ENCODE measurements at regions not wholly inside any gene's neighbourhood (a gene's known extent, or its start where the extent isn't known, plus 50 kb on each side); places are given as distances from the start of the nearest gene placed in this dataset.
"Not testable (repeated sequence)": the region's sequence is repeated elsewhere in the genome, so short reads cannot be mapped to it uniquely, and the experiment has no call there.

- no peak for TF ChIP-seq ESRRG (CRISPR knock-in tag; IDR thresholded peaks at IDR 0.05)
- TF ChIP-seq CSDC2 (CRISPR knock-in tag; IDR thresholded peaks at IDR 0.05) = no peak
- TF ChIP-seq, protein P1, sequence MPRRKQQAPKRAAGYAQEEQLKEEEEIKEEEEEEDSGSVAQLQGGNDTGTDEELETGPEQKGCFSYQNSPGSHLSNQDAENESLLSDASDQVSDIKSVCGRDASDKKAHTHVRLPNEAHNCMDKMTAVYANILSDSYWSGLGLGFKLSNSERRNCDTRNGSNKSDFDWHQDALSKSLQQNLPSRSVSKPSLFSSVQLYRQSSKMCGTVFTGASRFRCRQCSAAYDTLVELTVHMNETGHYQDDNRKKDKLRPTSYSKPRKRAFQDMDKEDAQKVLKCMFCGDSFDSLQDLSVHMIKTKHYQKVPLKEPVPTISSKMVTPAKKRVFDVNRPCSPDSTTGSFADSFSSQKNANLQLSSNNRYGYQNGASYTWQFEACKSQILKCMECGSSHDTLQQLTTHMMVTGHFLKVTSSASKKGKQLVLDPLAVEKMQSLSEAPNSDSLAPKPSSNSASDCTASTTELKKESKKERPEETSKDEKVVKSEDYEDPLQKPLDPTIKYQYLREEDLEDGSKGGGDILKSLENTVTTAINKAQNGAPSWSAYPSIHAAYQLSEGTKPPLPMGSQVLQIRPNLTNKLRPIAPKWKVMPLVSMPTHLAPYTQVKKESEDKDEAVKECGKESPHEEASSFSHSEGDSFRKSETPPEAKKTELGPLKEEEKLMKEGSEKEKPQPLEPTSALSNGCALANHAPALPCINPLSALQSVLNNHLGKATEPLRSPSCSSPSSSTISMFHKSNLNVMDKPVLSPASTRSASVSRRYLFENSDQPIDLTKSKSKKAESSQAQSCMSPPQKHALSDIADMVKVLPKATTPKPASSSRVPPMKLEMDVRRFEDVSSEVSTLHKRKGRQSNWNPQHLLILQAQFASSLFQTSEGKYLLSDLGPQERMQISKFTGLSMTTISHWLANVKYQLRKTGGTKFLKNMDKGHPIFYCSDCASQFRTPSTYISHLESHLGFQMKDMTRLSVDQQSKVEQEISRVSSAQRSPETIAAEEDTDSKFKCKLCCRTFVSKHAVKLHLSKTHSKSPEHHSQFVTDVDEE (CRISPR knock-in tag; IDR thresholded peaks at IDR 0.05) = no peak
- TF ChIP-seq SNAI2 (CRISPR knock-in tag; IDR thresholded peaks at IDR 0.05) = no peak
- no peak for TF ChIP-seq ZNF565 (CRISPR knock-in tag; conservative IDR thresholded peaks at IDR 0.05; ENCODE audit: low read depth)
- TF ChIP-seq BACH2 (CRISPR knock-in tag; IDR thresholded peaks at IDR 0.05; ENCODE audit: borderline replicate concordance) = no peak
- no peak for TF ChIP-seq RARB (CRISPR knock-in tag; IDR thresholded peaks at IDR 0.05)
- TF ChIP-seq TCF4 (CRISPR knock-in tag; IDR thresholded peaks at IDR 0.05; ENCODE audit: borderline replicate concordance) = no peak
- no peak for ATAC-seq
These were observed 63.8 kb upstream of the SEC11C start for GRCh38 chr18:59075923-59076322.

- TF ChIP-seq, protein P1 (CRISPR knock-in tag; IDR thresholded peaks at IDR 0.05) = no peak
- TF ChIP-seq TOX (CRISPR knock-in tag; IDR thresholded peaks at IDR 0.05; ENCODE audit: borderline replicate concordance) = no peak
- no peak for TF ChIP-seq ZNF565 (CRISPR knock-in tag; conservative IDR thresholded peaks at IDR 0.05; ENCODE audit: low read depth)
- TF ChIP-seq, protein P2, sequence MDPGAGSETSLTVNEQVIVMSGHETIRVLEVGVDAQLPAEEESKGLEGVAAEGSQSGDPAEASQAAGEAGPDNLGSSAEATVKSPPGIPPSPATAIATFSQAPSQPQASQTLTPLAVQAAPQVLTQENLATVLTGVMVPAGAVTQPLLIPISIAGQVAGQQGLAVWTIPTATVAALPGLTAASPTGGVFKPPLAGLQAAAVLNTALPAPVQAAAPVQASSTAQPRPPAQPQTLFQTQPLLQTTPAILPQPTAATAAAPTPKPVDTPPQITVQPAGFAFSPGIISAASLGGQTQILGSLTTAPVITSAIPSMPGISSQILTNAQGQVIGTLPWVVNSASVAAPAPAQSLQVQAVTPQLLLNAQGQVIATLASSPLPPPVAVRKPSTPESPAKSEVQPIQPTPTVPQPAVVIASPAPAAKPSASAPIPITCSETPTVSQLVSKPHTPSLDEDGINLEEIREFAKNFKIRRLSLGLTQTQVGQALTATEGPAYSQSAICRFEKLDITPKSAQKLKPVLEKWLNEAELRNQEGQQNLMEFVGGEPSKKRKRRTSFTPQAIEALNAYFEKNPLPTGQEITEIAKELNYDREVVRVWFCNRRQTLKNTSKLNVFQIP (CRISPR knock-in tag; IDR thresholded peaks at IDR 0.05; ENCODE audit: borderline replicate concordance, low read depth) = no peak
- no peak for TF ChIP-seq BACH2 (CRISPR knock-in tag; IDR thresholded peaks at IDR 0.05; ENCODE audit: borderline replicate concordance)
- TF ChIP-seq, protein P3, sequence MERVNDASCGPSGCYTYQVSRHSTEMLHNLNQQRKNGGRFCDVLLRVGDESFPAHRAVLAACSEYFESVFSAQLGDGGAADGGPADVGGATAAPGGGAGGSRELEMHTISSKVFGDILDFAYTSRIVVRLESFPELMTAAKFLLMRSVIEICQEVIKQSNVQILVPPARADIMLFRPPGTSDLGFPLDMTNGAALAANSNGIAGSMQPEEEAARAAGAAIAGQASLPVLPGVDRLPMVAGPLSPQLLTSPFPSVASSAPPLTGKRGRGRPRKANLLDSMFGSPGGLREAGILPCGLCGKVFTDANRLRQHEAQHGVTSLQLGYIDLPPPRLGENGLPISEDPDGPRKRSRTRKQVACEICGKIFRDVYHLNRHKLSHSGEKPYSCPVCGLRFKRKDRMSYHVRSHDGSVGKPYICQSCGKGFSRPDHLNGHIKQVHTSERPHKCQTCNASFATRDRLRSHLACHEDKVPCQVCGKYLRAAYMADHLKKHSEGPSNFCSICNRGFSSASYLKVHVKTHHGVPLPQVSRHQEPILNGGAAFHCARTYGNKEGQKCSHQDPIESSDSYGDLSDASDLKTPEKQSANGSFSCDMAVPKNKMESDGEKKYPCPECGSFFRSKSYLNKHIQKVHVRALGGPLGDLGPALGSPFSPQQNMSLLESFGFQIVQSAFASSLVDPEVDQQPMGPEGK (CRISPR knock-in tag; IDR thresholded peaks at IDR 0.05; ENCODE audit: borderline replicate concordance) = no peak
- no peak for TF ChIP-seq RARB (CRISPR knock-in tag; IDR thresholded peaks at IDR 0.05)
- no peak for TF ChIP-seq ISL1 (CRISPR knock-in tag; IDR thresholded peaks at IDR 0.05)
- no peak for TF ChIP-seq ZNF70 (CRISPR knock-in tag; IDR thresholded peaks at IDR 0.05)
- no peak for TF ChIP-seq GLIS3 (CRISPR knock-in tag; IDR thresholded peaks at IDR 0.05)
- TF ChIP-seq ESRRG (CRISPR knock-in tag; IDR thresholded peaks at IDR 0.05) = no peak
- TF ChIP-seq ZFP3 (CRISPR knock-in tag; IDR thresholded peaks at IDR 0.05) = no peak
- no peak for TF ChIP-seq CREB5 (CRISPR knock-in tag; IDR thresholded peaks at IDR 0.05; ENCODE audit: low read depth)
- no peak for ATAC-seq
These were observed 60.4 kb upstream of the SEC11C start for GRCh38 chr18:59079264-59079663.

DNA sequence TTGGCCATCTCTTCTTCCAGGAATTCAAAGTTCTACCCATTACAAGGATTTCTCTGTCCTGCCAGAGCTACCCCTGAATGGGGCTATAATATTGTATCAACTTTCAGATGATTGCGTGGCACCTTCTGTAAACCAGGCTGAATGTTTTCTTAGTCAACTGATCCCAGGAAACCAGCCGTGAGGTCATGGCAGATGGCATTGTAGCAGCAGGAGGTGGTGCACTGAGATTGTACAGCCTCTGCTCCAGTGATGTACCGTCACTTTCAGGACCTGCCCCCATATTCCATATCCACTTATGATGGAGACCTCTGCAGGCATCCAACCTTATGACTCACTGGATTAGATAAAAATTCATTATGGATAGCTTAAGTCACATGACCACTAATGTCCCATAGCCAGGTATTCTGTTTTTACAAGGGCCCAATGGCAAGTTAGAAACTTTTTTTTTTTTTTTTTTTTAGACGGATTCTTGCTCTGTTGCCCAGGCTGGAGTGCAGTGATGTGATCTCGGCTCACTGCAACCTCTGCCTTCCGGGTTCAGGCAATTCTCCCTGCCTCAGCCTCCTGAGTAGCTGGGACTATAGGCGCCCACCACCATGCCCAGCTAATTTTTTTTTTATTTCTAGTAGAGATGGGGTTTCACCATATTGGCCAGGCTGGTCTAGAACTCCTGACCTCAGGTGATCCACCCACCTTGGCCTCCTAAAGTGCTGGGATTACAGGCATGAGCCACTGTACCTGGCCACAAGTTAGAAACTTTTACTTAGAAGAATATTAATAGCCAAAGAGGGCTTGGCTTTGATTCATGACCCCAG is 59.8 kb upstream of the SEC11C start:
- ATAC-seq = not testable (repeated sequence)

All from SK-N-SH treated with all-trans-retinoic acid at 6 μM for 48 hours (cell line).